B cell (primary cell): ENCODE measurements at regions not wholly inside any gene's neighbourhood (a gene's known extent, or its start where the extent isn't known, plus 50 kb on each side); places are given as distances from the start of the nearest gene placed in this dataset.

ENCODE experiments used
- EZH2 ChIP-seq: IDR thresholded peaks from 2 replicates; pipeline ENCODE4 v1.6.1; 2012; ENCODE audit warnings: borderline replicate concordance, low read depth, mild to moderate bottlenecking, moderate library complexity, low read length; ENCODE audit not compliant: insufficient read depth, poor library complexity, severe bottlenecking
- TF ChIP-seq, protein P1 (sequence below): fragments of 200-600 bp; IDR thresholded peaks from one replicate; pipeline ENCODE4 v1.8.0; 2022; ENCODE audit warnings: antibody characterized with exemption, mild to moderate bottlenecking

DNA sequence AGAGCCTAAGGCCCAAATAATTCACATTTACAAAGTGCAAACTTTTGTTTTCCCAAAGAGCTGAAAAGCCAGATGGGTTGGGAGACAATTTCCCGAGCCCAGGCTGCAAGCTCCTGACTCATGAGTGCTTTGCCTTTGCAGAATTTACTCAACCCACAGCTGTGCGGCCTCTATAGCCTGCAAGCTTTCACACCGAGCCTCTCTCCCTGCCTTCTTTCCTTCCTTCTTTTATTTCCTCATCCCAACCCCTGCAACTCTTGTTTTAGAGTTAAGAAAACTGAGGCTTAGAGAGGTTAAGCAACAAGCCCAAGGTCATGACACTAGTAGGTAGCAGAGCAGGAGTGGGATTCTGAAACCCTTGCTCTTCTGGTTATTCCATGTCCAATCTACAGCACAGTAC lies 203.0 kb upstream of the GPR26 start:
- TF ChIP-seq, protein P1, sequence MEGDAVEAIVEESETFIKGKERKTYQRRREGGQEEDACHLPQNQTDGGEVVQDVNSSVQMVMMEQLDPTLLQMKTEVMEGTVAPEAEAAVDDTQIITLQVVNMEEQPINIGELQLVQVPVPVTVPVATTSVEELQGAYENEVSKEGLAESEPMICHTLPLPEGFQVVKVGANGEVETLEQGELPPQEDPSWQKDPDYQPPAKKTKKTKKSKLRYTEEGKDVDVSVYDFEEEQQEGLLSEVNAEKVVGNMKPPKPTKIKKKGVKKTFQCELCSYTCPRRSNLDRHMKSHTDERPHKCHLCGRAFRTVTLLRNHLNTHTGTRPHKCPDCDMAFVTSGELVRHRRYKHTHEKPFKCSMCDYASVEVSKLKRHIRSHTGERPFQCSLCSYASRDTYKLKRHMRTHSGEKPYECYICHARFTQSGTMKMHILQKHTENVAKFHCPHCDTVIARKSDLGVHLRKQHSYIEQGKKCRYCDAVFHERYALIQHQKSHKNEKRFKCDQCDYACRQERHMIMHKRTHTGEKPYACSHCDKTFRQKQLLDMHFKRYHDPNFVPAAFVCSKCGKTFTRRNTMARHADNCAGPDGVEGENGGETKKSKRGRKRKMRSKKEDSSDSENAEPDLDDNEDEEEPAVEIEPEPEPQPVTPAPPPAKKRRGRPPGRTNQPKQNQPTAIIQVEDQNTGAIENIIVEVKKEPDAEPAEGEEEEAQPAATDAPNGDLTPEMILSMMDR: no peak
- no peak for TF ChIP-seq EZH2
